NB4 (cell line): ENCODE measurements at regions not wholly inside any gene's neighbourhood (a gene's known extent, or its start where the extent isn't known, plus 50 kb on each side); places are given as distances from the start of the nearest gene placed in this dataset.

Experiments used
- MYC ChIP-seq: IDR thresholded peaks from 2 replicates; pipeline ENCODE4 v1.6.1; 2011; ENCODE audit warnings: low read depth, low read length
- TF ChIP-seq, protein P1 (sequence below): IDR thresholded peaks from one replicate; pipeline ENCODE4 v1.5.1; 2012; ENCODE audit warnings: low read depth, low read length

- TF ChIP-seq, protein P1, sequence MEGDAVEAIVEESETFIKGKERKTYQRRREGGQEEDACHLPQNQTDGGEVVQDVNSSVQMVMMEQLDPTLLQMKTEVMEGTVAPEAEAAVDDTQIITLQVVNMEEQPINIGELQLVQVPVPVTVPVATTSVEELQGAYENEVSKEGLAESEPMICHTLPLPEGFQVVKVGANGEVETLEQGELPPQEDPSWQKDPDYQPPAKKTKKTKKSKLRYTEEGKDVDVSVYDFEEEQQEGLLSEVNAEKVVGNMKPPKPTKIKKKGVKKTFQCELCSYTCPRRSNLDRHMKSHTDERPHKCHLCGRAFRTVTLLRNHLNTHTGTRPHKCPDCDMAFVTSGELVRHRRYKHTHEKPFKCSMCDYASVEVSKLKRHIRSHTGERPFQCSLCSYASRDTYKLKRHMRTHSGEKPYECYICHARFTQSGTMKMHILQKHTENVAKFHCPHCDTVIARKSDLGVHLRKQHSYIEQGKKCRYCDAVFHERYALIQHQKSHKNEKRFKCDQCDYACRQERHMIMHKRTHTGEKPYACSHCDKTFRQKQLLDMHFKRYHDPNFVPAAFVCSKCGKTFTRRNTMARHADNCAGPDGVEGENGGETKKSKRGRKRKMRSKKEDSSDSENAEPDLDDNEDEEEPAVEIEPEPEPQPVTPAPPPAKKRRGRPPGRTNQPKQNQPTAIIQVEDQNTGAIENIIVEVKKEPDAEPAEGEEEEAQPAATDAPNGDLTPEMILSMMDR: no peak
- TF ChIP-seq MYC: no peak
These were observed 380.5 kb upstream of the HNRNPA3 start for GRCh38 chr2:176832086-176832485.
